Mucosa of stomach (tissue), 1 donor: ENCODE measurements at regions not wholly inside any gene's neighbourhood (a gene's known extent, or its start where the extent isn't known, plus 50 kb on each side); places are given as distances from the start of the nearest gene placed in this dataset.

Experiments
- H3K27me3 ChIP-seq: one replicate; pipeline ENCODE4 v1.7.0; 2013; ENCODE audit warnings: mild to moderate bottlenecking, low read length; ENCODE audit not compliant: control insufficient read depth, insufficient read depth
- H3K36me3 ChIP-seq: one replicate; pipeline ENCODE4 v1.7.0; 2013; ENCODE audit warnings: low read length; ENCODE audit not compliant: control insufficient read depth, insufficient read depth
- H3K4me1 ChIP-seq: one replicate; pipeline ENCODE4 v1.7.0; 2013; ENCODE audit warnings: mild to moderate bottlenecking, low read length; ENCODE audit not compliant: control insufficient read depth, insufficient read depth
- H3K4me3 ChIP-seq: one replicate; pipeline ENCODE4 v1.7.0; 2013; ENCODE audit warnings: low read length
- H3K9ac ChIP-seq: one replicate; pipeline ENCODE4 v1.7.0; 2013; ENCODE audit warnings: mild to moderate bottlenecking, low read length, moderate library complexity
- H3K9me3 ChIP-seq: one replicate; pipeline ENCODE4 v1.7.0; 2013; ENCODE audit warnings: mild to moderate bottlenecking, low read length, moderate library complexity; ENCODE audit not compliant: control insufficient read depth
- donor health status: Pancreatic carcinoma.

GRCh38 chr20:50403565-50404418, 106.4 kb upstream of the PTPN1 start:
- H3K9me3 ChIP-seq: no peaks in the 10 kb centered on the region
- H3K36me3 ChIP-seq: no peaks in the 10 kb centered on the region
- H3K4me3 ChIP-seq: no peak overlapping the region
- peaks cover 19% of the 10 kb centered on the region for H3K4me1 ChIP-seq
- H3K27me3 ChIP-seq: peaks cover 8% of the 10 kb centered on the region
- H3K9ac ChIP-seq: no peak overlapping the region

- Histone ChIP-seq H3K4me1 (peaks cover 15% of the 10 kb centered on the region), H3K36me3 (no peaks in the 10 kb centered on the region), H3K9ac (no peak overlapping the region), H3K9me3 (no peaks in the 10 kb centered on the region), H3K27me3 (peaks cover 8% of the 10 kb centered on the region), H3K4me3 (no peak overlapping the region)
Observed at GRCh38 chr20:50404419-50405234, 105.6 kb upstream of the PTPN1 start.

- Histone ChIP-seq H3K4me3 (no peak overlapping the region), H3K36me3 (no peaks in the 10 kb centered on the region), H3K9ac (no peak overlapping the region), H3K4me1 (peaks cover 7% of the 10 kb centered on the region), H3K9me3 (no peaks in the 10 kb centered on the region), H3K27me3 (peaks cover 8% of the 10 kb centered on the region)
Observed at GRCh38 chr20:50405235-50405914, 104.8 kb upstream of the PTPN1 start.

GRCh38 chr20:50405915-50406609, 104.1 kb upstream of the PTPN1 start:
- Histone ChIP-seq H3K27me3 (peaks cover 8% of the 10 kb centered on the region), H3K4me1 (peaks cover 4% of the 10 kb centered on the region), H3K4me3 (no peak overlapping the region), H3K36me3 (no peaks in the 10 kb centered on the region), H3K9me3 (no peaks in the 10 kb centered on the region), H3K9ac (no peak overlapping the region)

- no peak overlapping the region for H3K9ac ChIP-seq
- H3K9me3 ChIP-seq: no peaks in the 10 kb centered on the region
- H3K36me3 ChIP-seq: no peaks in the 10 kb centered on the region
- no peak overlapping the region for H3K4me3 ChIP-seq
- H3K4me1 ChIP-seq: peaks cover 8% of the 10 kb centered on the region
- peaks cover 8% of the 10 kb centered on the region for H3K27me3 ChIP-seq
Observed at GRCh38 chr20:50406610-50407136, 103.5 kb upstream of the PTPN1 start.

DNA sequence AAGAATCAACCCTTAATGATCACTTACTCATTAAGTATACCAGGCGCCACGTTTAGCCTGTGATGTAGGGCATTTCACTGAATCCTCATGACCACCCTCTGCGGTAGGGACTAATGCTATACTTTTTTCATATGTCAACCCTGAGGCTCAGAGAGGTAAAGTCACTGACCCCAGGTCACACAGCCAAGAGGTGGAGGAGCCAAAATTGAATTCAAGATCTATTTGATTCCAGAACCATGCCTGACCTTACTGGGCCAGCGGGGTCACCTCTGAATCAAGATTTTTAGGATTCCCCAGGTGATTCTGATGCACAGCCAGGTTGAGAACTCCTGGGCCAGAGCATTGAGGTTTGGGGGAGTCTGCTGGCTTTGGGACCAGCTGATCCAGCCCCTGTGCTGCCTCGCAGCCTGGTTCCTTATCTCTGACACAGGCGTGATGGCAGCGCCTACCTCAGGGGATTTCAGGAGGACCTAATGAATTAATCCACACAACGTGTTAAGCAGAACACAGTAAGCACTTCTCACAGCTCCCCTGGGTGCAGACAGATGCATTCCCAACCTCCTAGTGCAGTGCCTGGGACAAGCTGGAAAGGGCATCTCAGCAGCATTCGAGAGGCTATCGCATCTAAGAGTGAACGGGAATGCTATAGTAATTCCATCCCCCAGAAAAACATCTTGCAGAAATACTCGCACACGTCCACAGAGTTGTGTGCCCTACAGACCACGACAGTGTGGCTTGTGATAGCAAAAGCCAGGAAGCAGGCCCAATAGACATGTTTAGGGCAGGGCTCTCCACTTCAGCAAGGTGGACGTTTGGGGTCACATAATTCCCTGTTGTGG, 101.4 kb upstream of the PTPN1 start:
- H3K36me3 ChIP-seq: no peaks in the 10 kb centered on the region
- no peak overlapping the region for H3K4me3 ChIP-seq
- no peaks in the 10 kb centered on the region for H3K9me3 ChIP-seq
- no peak overlapping the region for H3K9ac ChIP-seq
- H3K4me1 ChIP-seq: peaks cover 24% of the 10 kb centered on the region
- H3K27me3 ChIP-seq: peaks cover 8% of the 10 kb centered on the region

- Histone ChIP-seq H3K36me3 (no peaks in the 10 kb centered on the region), H3K27me3 (peaks cover 1% of the 10 kb centered on the region), H3K9ac (no peak overlapping the region), H3K4me3 (no peak overlapping the region), H3K4me1 (peaks cover 24% of the 10 kb centered on the region), H3K9me3 (no peaks in the 10 kb centered on the region)
Observed at GRCh38 chr20:50409495-50409894, 100.7 kb upstream of the PTPN1 start.

- H3K4me3 ChIP-seq: no peak overlapping the region
- no peaks in the 10 kb centered on the region for H3K9me3 ChIP-seq
- H3K4me1 ChIP-seq: peaks cover 33% of the 10 kb centered on the region
- no peaks in the 10 kb centered on the region for H3K36me3 ChIP-seq
- no peaks in the 10 kb centered on the region for H3K27me3 ChIP-seq
- H3K9ac ChIP-seq: no peak overlapping the region
Observed at GRCh38 chr20:50410343-50410742, 99.8 kb upstream of the PTPN1 start.

- Histone ChIP-seq H3K9ac (no peak overlapping the region), H3K4me3 (no peak overlapping the region), H3K4me1 (peaks cover 50% of the 10 kb centered on the region), H3K36me3 (no peaks in the 10 kb centered on the region), H3K27me3 (no peaks in the 10 kb centered on the region), H3K9me3 (no peaks in the 10 kb centered on the region)
Observed at GRCh38 chr20:50412069-50412468, 98.1 kb upstream of the PTPN1 start.

DNA sequence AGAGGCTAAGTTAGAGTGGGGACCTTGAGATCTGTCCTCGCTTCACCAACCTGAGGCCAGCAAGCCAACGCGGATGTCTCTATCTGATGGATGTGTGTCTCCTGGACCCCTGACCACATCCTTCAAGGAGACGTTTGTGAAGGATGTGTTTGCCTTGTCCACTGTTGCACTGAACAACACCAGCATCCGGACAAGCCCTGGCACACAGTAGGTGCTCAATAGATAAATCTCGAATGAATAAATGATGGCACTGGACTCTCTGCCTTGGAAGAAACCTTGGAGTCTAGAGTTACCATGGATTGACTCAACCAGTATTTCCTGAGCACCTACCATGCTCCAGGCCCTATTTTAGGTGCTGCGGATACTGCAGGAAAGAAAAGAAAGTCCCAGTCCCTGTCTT, 97.7 kb upstream of the PTPN1 start:
- no peaks in the 10 kb centered on the region for H3K9me3 ChIP-seq
- H3K27me3 ChIP-seq: no peaks in the 10 kb centered on the region
- no peak overlapping the region for H3K4me3 ChIP-seq
- H3K9ac ChIP-seq: no peak overlapping the region
- peaks cover 50% of the 10 kb centered on the region for H3K4me1 ChIP-seq
- no peaks in the 10 kb centered on the region for H3K36me3 ChIP-seq

DNA sequence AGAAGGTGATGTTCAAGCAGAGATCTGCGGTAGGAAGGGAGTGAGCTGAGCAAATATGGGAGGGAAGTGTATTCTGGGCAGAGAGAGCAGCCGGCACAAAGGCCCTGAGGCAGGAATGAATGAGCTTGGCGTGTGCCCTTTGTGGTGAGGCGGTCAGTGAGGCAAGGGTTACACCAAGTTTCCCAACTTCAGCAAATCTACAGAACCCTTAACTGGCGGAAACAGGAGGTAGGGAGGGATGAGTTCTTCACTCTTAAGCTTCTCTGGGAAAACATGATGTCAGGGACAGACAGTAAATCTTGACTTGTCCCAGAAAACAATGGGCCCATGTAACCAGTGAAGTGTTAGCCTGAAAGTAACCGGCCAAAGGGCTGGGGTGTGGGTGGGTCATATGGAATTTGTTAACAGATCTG, 97.1 kb upstream of the PTPN1 start:
- Histone ChIP-seq H3K9ac (no peak overlapping the region), H3K4me3 (no peak overlapping the region), H3K36me3 (no peaks in the 10 kb centered on the region), H3K27me3 (no peaks in the 10 kb centered on the region), H3K4me1 (peaks cover 50% of the 10 kb centered on the region), H3K9me3 (no peaks in the 10 kb centered on the region)
